GM18870 (cell line): ENCODE measurements at regions not wholly inside any gene's neighbourhood (a gene's known extent, or its start where the extent isn't known, plus 50 kb on each side); places are given as distances from the start of the nearest gene placed in this dataset.
"Not testable (repeated sequence)": the region's sequence is repeated elsewhere in the genome, so short reads cannot be mapped to it uniquely, and the experiment has no call there.

Experiments
- ATAC-seq: cut with Tn5 transposase; IDR thresholded peaks from one replicate; pipeline ENCODE4 v1.9.1; 2021; ENCODE audit warnings: moderate library complexity; ENCODE audit not compliant: unreplicated experiment

DNA sequence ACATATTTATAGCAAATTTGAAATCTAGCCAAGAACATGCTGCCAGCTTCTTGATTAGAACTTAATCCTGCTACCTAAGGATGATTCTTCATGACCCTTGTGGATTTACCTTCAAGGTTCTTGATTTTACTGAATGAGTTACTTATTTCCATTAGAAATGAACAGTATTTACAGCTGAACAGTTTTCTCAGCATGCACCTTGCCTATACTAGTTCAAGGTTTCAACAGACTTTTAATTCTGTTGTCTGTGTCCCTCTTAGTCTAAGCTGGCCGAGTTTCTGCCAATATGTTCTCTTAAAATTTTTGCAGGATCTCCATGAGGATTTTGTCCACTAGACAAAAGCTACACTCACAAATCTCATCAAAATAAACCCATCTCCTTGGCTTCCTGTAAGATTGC is 188.8 kb upstream of the ST8SIA4 start:
- ATAC-seq: no peak

DNA sequence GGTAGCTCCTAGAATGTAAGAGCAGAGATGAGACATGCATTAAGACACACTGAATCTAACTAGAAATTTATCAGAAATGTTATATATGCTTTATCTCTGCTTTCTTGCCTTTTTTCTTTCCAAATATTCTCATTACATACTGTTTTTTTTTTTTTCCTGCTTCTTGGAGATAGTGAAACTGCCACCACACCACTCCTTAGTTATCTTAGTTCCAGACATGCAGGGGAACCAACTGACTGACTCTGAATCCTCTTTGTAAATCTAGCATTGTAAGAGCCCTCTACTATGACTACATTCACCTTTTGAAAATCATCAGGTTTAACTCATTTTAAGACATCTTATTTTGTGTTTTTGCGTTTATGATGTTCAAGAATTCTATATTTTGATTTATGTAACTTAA is 181.3 kb upstream of the ST8SIA4 start:
- ATAC-seq: no peak

DNA sequence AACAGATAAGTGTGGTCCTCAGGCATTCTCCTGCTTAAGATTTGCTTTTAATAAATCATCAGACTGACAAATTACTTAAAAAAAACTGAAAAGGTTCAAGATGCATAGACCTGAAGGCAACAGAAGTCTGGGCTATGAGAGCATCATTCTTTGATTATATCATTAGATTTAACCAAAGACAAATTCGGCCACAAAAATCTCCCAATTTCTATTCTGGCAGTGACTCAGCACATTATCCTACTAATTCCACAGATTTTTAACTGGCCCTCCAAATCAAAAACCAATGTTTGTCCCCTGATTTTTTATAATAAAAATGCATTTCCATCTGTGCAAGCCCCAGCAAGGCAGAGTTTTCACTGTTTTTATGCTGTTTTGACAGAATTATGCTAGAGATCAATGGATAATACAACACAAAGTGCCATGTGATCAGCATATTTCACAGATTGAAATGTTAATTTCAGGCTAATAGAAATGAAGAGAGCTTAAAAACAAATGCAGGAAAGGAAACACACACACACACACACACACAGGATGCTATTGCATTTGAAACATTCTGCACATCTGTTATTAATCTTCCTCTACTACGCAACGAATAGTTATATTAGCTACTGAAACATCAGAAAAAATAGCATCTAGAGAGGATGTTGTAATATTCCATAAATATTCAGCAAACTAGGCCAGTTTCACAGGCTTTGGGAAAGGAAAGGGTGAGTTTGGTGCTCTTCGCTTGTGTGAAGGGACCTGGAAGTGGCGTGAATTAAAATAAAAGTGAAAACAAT is 177.6 kb upstream of the ST8SIA4 start:
- ATAC-seq: no peak

DNA sequence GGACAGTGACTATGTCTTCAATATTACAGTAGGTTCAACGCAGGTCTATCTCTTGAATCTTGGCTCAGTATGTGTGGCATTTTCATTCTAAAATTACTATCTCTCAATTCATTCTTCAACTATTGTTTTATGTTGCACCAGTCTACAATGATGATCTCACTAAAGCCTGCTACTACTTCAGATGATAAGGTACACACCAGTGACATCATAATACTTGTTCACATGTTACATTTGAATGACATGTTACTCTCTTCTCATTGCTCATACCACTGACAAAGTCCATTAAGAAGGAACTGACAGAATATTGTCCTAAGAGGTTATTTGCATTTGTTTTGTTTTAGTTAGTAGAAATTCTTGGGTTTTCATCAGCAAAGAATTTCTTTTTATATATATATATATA is 165.2 kb upstream of the ST8SIA4 start:
- no peak for ATAC-seq

DNA sequence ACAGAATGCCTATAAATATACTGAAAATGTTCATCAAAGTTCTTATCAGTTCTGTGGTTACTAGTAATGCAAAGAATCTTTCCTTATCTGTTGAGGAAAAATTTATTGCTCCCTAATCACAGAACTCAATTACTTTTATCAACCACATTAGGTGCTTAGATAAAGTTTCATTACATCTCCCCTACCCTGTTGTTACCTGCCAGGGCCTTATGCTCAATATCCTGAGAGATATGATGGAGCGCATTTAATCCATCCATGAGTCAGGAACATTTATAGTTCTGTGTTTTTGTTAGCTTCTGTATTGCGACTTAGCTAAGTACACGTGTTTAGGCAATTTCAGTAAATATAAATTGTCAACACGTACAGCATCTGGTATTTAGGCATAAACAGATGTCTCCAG is 164.3 kb upstream of the ST8SIA4 start:
- ATAC-seq: no peak

DNA sequence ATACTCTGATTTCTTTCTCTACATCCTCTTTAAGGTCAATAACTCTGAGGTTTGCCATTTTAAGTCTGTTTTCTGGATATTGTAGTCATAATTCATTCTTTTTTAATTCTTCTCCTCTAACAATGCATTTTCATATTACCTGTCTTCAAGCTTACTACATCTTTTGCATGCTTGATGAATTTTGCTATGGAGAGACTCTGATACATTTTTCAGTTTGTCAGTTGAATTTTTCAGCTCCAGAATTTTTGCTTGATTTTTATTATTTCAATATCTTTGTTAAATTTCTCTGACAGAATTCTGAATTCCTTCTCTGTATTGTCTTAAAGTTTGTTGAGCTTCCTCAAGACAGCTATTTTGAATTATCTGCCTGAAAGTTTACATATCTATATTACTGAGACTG is 159.8 kb upstream of the ST8SIA4 start:
- ATAC-seq: no peak

DNA sequence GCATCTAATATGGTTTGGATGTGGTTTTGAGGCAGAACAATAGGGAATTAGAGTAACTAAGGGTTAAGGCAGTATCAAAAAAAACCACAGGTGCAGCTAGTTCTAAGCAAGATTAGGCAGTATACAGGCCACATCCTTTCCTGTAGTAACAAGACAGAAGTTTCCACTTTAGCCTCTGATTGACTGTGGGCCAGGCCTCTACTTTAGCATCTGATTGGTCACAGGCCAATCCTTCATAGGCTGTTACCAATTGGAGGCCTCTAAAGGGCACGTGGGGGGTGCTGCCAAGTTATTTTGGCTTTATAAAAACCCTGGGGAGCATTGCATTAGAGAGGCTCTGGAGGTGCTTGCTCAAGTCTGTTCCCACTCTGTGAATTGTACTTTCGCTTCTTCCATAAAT is 144.1 kb upstream of the ST8SIA4 start:
- ATAC-seq: peak; percentile 50

DNA sequence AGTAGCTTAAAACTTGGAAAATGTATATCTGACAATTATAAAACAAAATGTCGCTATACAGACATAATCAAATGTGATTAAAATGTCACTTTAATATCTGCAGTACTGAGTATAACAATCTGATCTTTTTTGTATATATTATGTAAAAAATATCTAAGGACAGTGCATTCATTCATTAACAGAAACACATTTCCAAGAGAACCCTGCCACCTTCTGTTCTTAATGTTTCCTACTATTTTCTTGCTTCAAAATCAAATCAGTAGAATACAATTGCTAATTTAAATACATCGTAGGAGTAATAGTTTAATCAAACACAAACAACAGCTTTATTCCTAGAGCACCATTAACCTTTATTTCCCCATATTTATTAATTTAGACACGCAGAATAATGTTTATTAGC is 142.6 kb upstream of the ST8SIA4 start:
- ATAC-seq: peak; percentile 49

DNA sequence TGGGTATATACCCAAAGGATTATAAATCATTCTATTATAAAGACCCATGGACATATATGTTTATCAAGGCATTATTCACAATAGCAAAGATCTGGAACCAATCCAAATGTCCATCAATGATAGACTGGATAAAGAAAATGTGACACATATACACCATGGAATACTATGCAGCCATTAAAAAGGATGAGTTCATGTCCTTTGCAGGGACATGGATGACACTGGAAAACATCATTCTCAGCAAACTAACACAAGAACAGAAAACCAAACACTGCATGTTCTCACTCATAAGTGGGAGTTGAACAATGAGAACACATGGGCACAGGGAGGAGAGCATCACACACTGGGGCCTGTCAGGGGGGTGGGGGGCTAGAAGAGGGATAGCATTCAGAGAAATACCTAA is 136.9 kb upstream of the ST8SIA4 start:
- not testable (repeated sequence) for ATAC-seq

DNA sequence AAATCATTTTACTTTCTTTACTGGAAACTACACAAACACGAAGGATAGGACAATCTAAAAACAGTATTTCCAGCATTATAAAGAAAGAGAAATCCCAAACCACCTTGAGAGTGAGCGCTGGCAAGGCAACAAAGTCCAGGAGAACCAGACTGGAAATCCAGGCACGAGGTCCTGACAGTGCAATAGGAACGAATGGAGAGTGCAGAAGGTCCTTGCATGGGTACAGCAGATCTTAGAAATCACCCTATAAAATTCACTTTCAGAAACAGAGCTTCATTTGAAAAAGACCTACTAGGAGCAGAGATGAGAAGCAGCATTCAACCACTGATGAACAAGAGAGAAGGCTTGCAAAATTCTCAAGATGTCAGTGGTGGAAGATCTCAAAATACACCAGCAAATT is 133.7 kb upstream of the ST8SIA4 start:
- no peak for ATAC-seq

DNA sequence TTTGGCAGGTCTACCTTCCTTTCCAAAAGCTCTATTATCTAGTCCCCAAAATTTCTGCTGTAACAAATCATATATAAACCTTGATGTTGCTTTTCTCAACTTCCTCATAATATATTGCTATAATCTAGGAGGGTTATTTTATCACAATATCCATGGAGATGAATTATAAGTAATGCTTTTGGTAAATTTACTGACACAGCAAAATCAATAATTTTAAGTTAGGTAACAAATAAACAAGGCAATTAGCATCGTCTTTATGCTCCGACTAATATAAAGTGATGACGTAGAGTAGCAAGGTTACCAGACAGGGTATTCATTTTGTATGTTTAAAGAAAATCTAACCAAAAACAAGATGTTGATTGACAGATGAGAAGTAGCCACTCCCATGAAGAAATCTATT is 132.3 kb upstream of the ST8SIA4 start:
- no peak for ATAC-seq

DNA sequence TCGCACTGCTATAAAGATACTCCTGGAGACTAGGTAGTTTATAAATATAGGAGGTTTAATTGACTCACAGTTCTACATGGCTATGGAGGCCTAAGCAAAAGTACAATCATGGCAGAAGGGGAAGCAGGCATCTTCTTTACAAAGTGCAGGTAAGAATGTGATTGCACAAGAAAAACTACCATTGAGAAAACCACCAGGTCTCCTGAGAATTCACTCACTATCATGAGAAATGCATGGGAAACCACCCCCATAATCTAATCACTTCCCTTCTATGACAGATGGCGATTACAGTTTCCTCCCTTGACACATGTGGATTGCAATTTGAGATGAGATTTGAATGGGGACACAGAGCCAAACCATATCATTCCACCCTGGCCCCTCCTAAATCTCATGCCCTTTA is 121.2 kb upstream of the ST8SIA4 start:
- ATAC-seq: no peak

DNA sequence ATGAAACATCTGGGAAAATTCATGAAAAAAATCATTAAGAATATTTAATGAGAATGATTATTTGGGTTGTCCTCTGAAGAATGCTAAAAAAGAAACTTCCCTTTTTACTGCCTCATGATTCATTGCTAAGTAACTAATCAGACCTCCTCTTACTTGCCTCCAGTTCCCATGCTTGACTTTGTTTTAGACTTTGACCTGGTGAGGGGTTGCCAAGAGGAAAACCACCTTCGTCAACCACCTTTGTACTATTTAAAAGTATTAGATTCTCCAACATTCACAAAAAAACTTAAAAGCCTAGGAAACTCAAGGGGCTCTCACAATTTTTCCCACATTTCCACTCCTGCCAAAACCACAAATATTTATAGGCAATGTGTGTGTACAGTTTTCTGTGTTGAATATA is 115.2 kb upstream of the ST8SIA4 start:
- ATAC-seq: no peak

DNA sequence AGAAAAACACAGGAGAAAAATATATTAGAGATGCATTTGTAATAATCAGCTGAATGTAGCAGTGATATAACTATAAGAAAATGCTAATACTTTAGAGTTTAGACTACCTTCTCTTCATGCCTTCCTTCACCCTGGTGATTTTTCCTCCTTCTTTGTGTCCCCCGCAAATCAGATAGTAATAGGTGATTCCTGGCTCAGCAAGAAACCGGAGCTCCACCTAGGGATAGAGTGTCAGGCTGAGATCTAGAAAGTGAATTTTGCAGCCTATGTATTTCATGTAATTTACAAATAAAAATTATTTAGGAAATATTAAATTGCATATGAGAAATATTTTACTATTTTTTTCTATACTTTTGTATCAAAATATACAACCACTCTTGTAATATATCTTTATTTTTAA is 109.8 kb upstream of the ST8SIA4 start:
- no peak for ATAC-seq

DNA sequence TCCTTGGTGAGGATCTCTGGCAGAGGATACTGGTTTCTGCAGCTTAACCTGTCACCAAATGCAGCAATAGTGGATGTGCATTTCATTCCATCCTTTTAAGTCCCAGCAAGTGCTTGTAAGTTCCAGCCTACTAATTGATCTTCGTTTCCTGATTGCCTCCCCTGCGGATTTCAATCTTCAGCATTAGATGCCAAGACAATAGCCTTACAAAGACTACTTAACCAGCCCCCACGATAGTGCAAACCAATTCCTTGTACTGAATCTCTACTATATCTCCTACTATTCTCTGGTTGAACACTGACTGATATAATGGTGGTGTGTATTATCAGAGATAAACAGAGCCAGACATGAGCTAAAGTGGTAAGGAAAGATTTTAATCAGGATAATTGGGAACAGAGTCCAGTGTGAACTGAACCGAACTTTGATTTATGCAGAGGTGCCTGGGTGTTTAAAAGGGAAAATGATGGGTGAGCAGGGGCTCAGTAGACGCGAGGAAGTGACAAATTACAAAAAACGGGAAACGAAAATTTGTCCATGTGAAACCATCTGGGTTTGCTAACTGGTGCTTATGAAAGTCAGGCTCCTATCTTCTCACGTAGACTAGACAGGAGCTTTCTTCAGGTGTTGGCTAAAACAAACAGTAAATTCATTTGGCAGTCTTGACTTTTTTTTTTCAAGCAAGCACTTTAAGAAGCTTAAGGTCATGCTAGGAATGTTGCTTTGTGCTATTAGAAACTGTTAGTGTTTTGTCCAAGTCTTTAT is 106.9 kb upstream of the ST8SIA4 start:
- ATAC-seq: peak; percentile 68

DNA sequence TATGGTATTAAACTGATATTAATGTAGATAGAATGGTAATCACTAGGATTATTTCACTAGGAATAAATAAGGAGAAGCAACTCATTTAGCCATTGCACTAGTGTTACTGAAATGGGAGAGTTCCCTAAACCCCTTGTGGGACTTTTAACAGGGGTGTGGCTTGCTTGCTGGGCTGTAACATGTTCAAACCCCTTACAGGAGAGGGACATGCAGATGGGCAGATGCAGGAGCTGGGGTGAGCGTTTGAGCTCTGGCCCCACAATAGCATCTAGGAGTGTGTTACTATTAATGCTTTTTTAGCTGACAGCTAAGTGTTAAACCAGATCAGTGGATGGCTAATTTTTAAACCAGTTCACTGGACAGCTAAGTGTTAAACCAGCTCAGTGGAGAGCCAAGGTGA is 89.3 kb upstream of the ST8SIA4 start:
- no peak for ATAC-seq

DNA sequence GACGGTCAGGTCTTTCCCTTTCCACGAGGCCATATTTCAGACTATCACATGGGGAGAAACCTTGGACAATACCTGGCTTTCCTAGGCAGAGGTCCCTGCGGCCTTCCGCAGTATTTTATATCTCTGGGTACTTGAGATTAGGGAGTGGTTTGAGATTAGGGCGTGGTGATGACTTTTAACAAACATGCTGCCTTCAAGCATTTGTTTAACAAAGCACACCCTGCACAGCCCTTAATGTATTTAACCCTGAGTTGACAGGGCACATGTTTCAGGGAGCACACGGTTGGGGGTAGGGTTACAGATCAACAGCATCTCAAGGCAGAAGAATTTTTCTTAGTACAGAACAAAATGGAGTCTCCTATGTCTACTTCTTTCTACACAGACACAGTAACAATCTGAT is 80.5 kb upstream of the ST8SIA4 start:
- ATAC-seq: not testable (repeated sequence)

DNA sequence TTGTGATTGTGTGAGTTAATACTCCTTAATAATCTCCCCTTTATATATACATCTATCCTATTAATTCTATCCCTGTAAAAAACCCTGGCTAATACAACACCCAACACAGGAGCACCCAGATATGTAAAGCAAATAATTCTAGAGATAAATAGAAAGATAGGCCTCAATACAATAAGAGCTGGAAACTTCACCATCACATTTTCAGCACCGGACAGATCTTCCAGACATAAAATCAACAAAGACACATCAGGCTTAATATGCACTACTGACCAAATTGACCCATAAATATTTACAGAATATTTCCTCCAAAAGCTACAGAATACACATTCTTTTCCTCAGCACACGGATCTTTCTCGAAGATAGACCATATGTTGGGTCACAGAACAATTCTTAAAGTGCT is 71.0 kb upstream of the ST8SIA4 start:
- no peak for ATAC-seq

DNA sequence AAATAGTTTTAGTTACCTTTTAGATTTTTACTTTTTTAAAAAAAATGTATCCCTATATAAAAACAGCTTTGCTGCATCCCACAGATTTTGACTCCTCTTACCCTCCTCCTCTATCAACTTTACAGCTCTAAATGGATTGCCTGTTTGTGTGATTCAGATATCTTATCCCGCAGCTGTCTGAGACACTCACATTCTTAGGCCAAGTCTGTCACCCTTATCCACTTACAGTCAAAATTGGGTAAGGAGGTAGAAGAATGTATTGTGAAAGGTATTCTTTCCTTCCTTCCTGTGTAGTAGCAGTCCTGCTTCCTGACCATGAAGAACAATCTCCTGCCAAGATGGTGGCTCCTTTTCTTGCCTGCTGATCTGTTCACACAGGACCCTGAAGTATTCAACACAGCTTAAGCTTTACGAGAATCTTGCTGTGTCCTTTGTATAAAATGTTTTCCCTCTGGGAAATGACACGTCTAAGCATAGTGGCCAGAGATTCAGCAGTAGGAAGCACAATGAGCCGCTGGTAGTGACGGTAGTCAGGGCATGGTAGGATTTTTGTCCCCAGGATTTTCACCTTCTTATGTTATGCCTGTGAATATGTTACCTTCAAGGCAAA is 67.7 kb upstream of the ST8SIA4 start:
- no peak for ATAC-seq

DNA sequence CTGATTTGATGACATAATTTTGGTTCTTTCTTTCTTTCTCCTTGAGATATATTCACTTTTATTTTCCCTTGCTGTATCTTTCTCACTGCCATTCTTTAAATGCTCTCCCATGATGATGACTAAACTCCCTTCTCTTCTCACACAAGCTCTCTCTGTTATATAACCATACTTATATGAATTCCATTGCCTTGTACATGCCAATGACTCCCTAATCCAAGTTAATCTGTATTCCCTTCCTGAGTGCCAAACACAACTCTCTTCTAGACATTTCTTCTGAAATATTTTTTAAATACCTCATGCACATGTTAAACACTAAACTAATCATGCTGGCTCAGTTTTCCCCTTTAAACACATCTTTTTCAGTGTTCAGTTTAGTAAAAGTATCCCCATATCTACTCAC is 62.2 kb upstream of the ST8SIA4 start:
- ATAC-seq: no peak
